KMS-11 (cell line): ENCODE measurements at regions not wholly inside any gene's neighbourhood (a gene's known extent, or its start where the extent isn't known, plus 50 kb on each side); places are given as distances from the start of the nearest gene placed in this dataset.

Experiments
- H2AFZ ChIP-seq: fragments of 200-600 bp; sonication (generic); 2 replicates; pipeline ENCODE4 v1.6.1; 2016; ENCODE audit warnings: antibody characterized with exemption, mixed run types, low read depth
- H3K27ac ChIP-seq: fragments of 200-600 bp; sonication (generic); 2 replicates; pipeline ENCODE4 v1.6.1; 2016; ENCODE audit warnings: mild to moderate bottlenecking, mixed run types
- H3K27me3 ChIP-seq: fragments of 200-600 bp; sonication (generic); 2 replicates; pipeline ENCODE4 v1.6.1; 2017; ENCODE audit warnings: mild to moderate bottlenecking, low read depth, mixed run types, moderate library complexity; ENCODE audit not compliant: insufficient read depth
- H3K36me3 ChIP-seq: fragments of 200-600 bp; sonication (generic); 2 replicates; pipeline ENCODE4 v1.6.1; 2017; ENCODE audit warnings: mild to moderate bottlenecking, mixed run types; ENCODE audit not compliant: insufficient read depth
- H3K4me1 ChIP-seq: fragments of 200-600 bp; sonication (generic); 2 replicates; pipeline ENCODE4 v1.6.1; 2016; ENCODE audit warnings: mild to moderate bottlenecking, low read depth, mixed run types; ENCODE audit not compliant: poor library complexity, severe bottlenecking
- H3K4me2 ChIP-seq: fragments of 200-600 bp; sonication (generic); 2 replicates; pipeline ENCODE4 v1.7.0; 2016; ENCODE audit warnings: mild to moderate bottlenecking, mixed run types
- H3K4me3 ChIP-seq: fragments of 200-600 bp; sonication (generic); IDR thresholded peaks from 2 replicates; pipeline ENCODE4 v1.6.1; 2017; ENCODE audit warnings: low read depth, low read length, mixed read lengths; ENCODE audit not compliant: insufficient read depth
- H3K79me2 ChIP-seq: fragments of 200-600 bp; sonication (generic); 2 replicates; pipeline ENCODE4 v1.6.1; 2016; ENCODE audit warnings: low read depth, mixed run types; ENCODE audit not compliant: insufficient read depth
- H3K9ac ChIP-seq: fragments of 200-600 bp; sonication (generic); 2 replicates; pipeline ENCODE4 v1.6.1; 2016; ENCODE audit warnings: mild to moderate bottlenecking, mixed run types
- H4K20me1 ChIP-seq: fragments of 200-600 bp; sonication (generic); 2 replicates; pipeline ENCODE4 v1.6.1; 2016; ENCODE audit warnings: mild to moderate bottlenecking, mixed run types; ENCODE audit not compliant: insufficient read depth
- TF ChIP-seq, protein P1 (sequence below): fragments of 200-600 bp; sonication (generic); conservative IDR thresholded peaks from 2 replicates; pipeline ENCODE4 v1.6.1; 2017; ENCODE audit warnings: low read depth, mild to moderate bottlenecking, antibody characterized with exemption, low read length, moderate library complexity, mixed read lengths

DNA sequence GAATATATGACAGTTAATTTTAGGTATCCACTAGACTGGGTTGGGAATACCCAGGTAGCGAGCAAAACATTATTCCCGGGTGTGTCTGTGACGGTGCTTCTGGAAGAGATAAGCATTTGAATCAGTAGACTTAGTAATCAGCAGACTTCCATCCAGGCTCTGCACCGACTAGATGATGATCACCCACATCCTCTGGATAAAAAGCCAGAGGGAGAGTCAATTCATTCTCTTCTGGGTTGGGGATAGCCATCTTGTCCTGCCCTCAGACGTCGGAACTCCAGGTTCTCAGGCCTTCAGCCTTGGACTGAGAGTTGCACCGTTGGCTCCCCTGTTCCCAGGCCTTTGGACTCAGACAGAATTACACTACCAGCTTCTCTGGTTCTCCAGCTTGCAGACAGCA lies 168.0 kb downstream of the PHLDA1 start:
- no peaks in the 10 kb centered on the region for H4K20me1 ChIP-seq
- H3K27ac ChIP-seq, result no peak overlapping the region
- no peaks in the 10 kb centered on the region for H3K4me1 ChIP-seq
- H3K79me2 ChIP-seq, result no peaks in the 10 kb centered on the region
- TF ChIP-seq, protein P1, sequence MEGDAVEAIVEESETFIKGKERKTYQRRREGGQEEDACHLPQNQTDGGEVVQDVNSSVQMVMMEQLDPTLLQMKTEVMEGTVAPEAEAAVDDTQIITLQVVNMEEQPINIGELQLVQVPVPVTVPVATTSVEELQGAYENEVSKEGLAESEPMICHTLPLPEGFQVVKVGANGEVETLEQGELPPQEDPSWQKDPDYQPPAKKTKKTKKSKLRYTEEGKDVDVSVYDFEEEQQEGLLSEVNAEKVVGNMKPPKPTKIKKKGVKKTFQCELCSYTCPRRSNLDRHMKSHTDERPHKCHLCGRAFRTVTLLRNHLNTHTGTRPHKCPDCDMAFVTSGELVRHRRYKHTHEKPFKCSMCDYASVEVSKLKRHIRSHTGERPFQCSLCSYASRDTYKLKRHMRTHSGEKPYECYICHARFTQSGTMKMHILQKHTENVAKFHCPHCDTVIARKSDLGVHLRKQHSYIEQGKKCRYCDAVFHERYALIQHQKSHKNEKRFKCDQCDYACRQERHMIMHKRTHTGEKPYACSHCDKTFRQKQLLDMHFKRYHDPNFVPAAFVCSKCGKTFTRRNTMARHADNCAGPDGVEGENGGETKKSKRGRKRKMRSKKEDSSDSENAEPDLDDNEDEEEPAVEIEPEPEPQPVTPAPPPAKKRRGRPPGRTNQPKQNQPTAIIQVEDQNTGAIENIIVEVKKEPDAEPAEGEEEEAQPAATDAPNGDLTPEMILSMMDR, result no peak
- no peaks in the 10 kb centered on the region for H3K27me3 ChIP-seq
- no peak overlapping the region for H3K9ac ChIP-seq
- no peak overlapping the region for H3K4me2 ChIP-seq
- no peak overlapping the region for H2AFZ ChIP-seq
- H3K36me3 ChIP-seq, result no peaks in the 10 kb centered on the region
- H3K4me3 ChIP-seq, result no peak overlapping the region

DNA sequence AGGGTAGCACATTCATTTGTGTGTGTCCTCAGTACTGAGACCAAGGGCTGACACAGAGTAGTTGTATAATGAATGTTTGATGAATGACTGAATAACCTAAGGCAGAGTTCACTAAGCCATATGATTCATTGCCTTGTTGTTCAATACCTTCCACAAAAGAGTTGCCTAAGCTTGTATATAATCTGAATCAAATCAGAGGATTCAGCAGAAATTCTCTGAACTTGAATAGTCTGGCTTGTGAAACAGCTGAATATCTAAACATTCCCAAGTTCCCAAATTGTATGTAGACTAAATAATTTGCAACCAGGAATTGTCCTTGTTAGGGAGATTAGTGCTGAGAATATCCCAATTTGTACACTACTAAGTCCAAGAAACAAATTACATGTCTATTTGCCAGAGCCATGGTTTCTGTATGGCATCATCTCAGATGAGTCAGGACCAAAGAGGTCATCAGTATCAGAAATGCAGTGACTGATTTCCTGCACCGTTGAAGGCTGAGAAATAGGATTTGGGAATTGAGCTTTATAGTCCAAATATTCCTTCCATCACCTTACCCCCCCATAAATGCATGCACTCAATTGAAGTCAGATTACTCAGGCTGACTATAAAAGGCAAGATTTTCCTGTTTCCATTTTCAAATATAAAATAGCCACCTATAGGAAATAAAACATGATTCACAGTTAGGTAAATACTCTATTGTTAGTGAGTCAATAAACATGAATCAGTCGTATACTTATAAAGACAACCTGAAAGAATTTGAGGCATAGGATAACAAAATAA lies 168.7 kb downstream of the PHLDA1 start:
- H3K27ac ChIP-seq, result no peak overlapping the region
- H3K27me3 ChIP-seq, result no peaks in the 10 kb centered on the region
- no peak overlapping the region for H3K9ac ChIP-seq
- no peaks in the 10 kb centered on the region for H3K36me3 ChIP-seq
- TF ChIP-seq, protein P1, result no peak
- no peaks in the 10 kb centered on the region for H4K20me1 ChIP-seq
- no peak overlapping the region for H3K4me2 ChIP-seq
- H3K79me2 ChIP-seq, result no peaks in the 10 kb centered on the region
- no peak overlapping the region for H3K4me3 ChIP-seq
- no peak overlapping the region for H2AFZ ChIP-seq
- no peaks in the 10 kb centered on the region for H3K4me1 ChIP-seq

DNA sequence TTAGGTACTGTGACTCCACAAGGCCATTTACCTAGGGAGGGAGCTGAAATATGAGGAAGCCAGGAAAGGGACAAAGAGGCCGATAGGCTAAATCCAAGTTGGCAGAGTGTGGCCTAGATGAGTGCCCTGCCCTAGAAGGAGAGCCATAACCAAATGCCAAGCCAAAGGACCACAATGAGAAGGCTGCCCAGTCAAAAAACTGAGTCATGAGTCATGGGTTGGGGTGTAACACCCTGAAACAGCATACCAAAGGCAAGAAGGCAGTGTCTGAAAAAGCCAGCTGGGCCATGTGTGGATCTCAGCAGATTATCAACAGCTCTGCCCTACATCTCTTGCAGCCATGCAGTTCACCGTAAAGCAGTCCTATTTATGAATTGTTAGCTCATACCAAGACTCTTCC lies 171.7 kb downstream of the PHLDA1 start:
- Histone ChIP-seq H3K27me3 (no peaks in the 10 kb centered on the region), H3K79me2 (no peaks in the 10 kb centered on the region), H4K20me1 (no peaks in the 10 kb centered on the region), H3K4me2 (no peak overlapping the region), H3K4me1 (no peaks in the 10 kb centered on the region), H3K27ac (no peak overlapping the region), H3K36me3 (no peaks in the 10 kb centered on the region), H2AFZ (no peak overlapping the region), H3K9ac (no peak overlapping the region), H3K4me3 (no peak overlapping the region)
- TF ChIP-seq, protein P1, result no peak

DNA sequence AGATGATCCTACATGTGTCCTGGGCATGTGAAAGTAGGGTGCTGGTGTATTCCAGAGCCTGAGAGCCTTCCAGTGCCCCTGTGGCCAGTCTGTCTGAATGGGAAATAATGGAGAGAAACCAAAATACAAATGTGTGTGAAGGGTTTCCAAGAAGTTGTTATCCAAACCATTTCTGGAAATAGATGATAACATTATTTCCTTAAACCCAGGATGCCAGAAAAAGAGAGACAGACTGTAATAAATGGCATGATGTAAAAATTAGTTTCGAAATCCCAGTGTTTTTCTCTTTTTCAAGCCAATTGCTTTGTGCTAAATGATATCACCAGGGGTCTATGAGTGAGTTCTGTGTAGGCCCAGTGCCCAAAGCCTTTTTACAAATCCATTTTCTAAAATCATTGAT lies 175.3 kb downstream of the PHLDA1 start:
- Histone ChIP-seq H2AFZ (no peak overlapping the region), H3K9ac (no peak overlapping the region), H3K27me3 (no peaks in the 10 kb centered on the region), H3K79me2 (no peaks in the 10 kb centered on the region), H3K36me3 (no peaks in the 10 kb centered on the region; the same call in 1 of the 2 replicates), H3K4me3 (no peak overlapping the region), H3K4me2 (no peak overlapping the region), H3K4me1 (no peaks in the 10 kb centered on the region), H3K27ac (no peak overlapping the region), H4K20me1 (no peaks in the 10 kb centered on the region)
- TF ChIP-seq, protein P1, result no peak
